ENCODE measurements at regions not wholly inside any gene's neighbourhood (a gene's known extent, or its start where the extent isn't known, plus 50 kb on each side); places are given as distances from the start of the nearest gene placed in this dataset.

DNA sequence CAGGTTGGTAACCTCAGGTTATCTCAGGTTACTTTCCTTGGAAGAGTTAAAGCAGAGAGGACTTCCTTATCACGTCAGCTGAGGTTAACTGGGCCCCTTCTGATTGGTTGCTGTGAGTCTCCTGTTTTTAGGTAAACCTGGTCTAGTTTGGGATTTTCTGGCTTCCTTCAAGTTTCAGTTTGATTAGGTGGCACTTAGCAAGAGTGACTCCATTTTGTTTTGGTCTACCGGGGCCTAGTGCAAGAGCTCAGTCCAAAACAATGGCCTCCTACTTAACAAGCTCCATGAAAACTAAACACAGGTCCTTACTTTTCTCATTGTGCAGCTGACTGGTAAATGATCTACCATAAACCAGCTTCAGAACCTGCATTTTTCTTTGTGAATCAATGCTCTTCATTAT lies 67.2 kb upstream of the GOLM1 start (continued):
- TF ChIP-seq, protein P1, sequence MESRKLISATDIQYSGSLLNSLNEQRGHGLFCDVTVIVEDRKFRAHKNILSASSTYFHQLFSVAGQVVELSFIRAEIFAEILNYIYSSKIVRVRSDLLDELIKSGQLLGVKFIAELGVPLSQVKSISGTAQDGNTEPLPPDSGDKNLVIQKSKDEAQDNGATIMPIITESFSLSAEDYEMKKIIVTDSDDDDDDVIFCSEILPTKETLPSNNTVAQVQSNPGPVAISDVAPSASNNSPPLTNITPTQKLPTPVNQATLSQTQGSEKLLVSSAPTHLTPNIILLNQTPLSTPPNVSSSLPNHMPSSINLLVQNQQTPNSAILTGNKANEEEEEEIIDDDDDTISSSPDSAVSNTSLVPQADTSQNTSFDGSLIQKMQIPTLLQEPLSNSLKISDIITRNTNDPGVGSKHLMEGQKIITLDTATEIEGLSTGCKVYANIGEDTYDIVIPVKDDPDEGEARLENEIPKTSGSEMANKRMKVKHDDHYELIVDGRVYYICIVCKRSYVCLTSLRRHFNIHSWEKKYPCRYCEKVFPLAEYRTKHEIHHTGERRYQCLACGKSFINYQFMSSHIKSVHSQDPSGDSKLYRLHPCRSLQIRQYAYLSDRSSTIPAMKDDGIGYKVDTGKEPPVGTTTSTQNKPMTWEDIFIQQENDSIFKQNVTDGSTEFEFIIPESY (IDR thresholded peaks at IDR 0.05; ENCODE audit: extremely low read depth, insufficient replicate concordance, low read length), result no peak
- no peak for TF ChIP-seq ELF1 (IDR thresholded peaks at IDR 0.05; ENCODE audit: borderline replicate concordance, low read depth)
- no peak for TF ChIP-seq RAD21 (IDR thresholded peaks at IDR 0.05; ENCODE audit: low read depth)
- no peak for TF ChIP-seq SP1 (IDR thresholded peaks at IDR 0.05; ENCODE audit: low read depth)
- TF ChIP-seq EGR1 (IDR thresholded peaks at IDR 0.05; ENCODE audit: low read depth), result no peak
- no peak for TF ChIP-seq YY1 (IDR thresholded peaks at IDR 0.05; ENCODE audit: extremely low read depth, insufficient replicate concordance, low read depth, low read length)

DNA sequence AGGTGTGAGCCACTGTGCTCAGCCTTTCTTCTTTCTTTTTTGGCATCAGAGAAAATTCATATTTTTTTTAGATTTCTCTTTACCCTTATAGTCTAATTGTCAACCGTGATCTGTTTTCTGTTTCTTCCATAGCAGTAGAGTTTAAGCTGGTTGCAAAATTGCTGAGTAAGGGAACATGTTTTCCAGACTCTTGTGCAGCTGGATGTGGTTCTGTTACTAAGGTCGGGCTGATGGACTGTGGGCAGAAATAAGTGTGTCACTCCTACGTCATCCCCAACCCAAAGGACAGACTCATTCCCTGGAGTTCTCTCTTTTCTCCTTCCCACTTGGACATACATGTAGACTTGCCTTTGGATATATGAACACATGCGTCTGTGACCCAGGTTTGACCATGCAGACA lies 64.1 kb upstream of the GOLM1 start:
- Histone ChIP-seq H3K79me2 (ENCODE audit: insufficient read depth, low read length) (no peaks in the 10 kb centered on the region), H3K27ac (ENCODE audit: low read depth, low read length) (no peak overlapping the region), H3K9ac (ENCODE audit: low read length) (no peak overlapping the region), H3K9me3 (ENCODE audit: control insufficient read depth in 1 of 2, insufficient read depth in 1 of 2, low read depth in 1 of 2, low read length in 2 of 2) (no peaks in the 10 kb centered on the region), H3K4me1 (ENCODE audit: control insufficient read depth in 1 of 2, insufficient read depth in 2 of 2, low read length in 2 of 2) (no peaks in the 10 kb centered on the region), H2AFZ (ENCODE audit: low read depth, low read length, poor library complexity, severe bottlenecking) (no peak overlapping the region), H4K20me1 (ENCODE audit: insufficient read depth) (no peaks in the 10 kb centered on the region), H3K4me2 (ENCODE audit: low read length) (no peak overlapping the region), H3K27me3 (ENCODE audit: insufficient read depth, low read length) (no peaks in the 10 kb centered on the region), H3K4me3 (replicated peaks in 1 of 2; ENCODE audit: low read depth in 1 of 2, low read length in 2 of 2) (no peak overlapping the region), H3K36me3 (ENCODE audit: control insufficient read depth in 1 of 2, insufficient read depth in 2 of 2, low read length in 2 of 2) (no peaks in the 10 kb centered on the region), H3K9me2 (ENCODE audit: insufficient read depth) (no peaks in the 10 kb centered on the region)
- ChIA-PET CTCF (no interaction called here), RAD21 (ENCODE audit: low non-redundant PET in 1 of 2, low total read pairs in 2 of 2, uncharacterized antibody in 2 of 2, unreplicated experiment in 2 of 2) (no interaction called here), POLR2A (no interaction called here)
- no peak for ATAC-seq
- BruUV-seq (replicated peaks), result no TSS peak
- no peak for DNase-seq (ENCODE audit: low read depth, low spot score)
- intact Hi-C loops (cut with micrococcal nuclease), result no loop called here
- TF ChIP-seq SIN3A (IDR thresholded peaks at IDR 0.05; ENCODE audit: low read depth), result no peak
- TF ChIP-seq, protein P2, sequence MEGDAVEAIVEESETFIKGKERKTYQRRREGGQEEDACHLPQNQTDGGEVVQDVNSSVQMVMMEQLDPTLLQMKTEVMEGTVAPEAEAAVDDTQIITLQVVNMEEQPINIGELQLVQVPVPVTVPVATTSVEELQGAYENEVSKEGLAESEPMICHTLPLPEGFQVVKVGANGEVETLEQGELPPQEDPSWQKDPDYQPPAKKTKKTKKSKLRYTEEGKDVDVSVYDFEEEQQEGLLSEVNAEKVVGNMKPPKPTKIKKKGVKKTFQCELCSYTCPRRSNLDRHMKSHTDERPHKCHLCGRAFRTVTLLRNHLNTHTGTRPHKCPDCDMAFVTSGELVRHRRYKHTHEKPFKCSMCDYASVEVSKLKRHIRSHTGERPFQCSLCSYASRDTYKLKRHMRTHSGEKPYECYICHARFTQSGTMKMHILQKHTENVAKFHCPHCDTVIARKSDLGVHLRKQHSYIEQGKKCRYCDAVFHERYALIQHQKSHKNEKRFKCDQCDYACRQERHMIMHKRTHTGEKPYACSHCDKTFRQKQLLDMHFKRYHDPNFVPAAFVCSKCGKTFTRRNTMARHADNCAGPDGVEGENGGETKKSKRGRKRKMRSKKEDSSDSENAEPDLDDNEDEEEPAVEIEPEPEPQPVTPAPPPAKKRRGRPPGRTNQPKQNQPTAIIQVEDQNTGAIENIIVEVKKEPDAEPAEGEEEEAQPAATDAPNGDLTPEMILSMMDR (IDR thresholded peaks at IDR 0.05 in 2 of 3, conservative IDR thresholded peaks at IDR 0.05 in 1 of 3; ENCODE audit: borderline replicate concordance in 1 of 3, insufficient read depth in 1 of 3, low read depth in 2 of 3, low read length in 2 of 3), result no peak
- no peak for TF ChIP-seq FOSL1 (IDR thresholded peaks at IDR 0.05; ENCODE audit: low read depth)
- no peak for TF ChIP-seq EGR1 (IDR thresholded peaks at IDR 0.05; ENCODE audit: low read depth)
- no peak for TF ChIP-seq EZH2 (IDR thresholded peaks at IDR 0.05)
- TF ChIP-seq, protein P3, sequence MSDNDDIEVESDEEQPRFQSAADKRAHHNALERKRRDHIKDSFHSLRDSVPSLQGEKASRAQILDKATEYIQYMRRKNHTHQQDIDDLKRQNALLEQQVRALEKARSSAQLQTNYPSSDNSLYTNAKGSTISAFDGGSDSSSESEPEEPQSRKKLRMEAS (IDR thresholded peaks at IDR 0.05), result no peak
- TF ChIP-seq SP1 (IDR thresholded peaks at IDR 0.05; ENCODE audit: low read depth), result no peak
- TF ChIP-seq, protein P1 (IDR thresholded peaks at IDR 0.05; ENCODE audit: extremely low read depth, insufficient replicate concordance, low read length), result no peak
- TF ChIP-seq ZNF274 (IDR thresholded peaks at IDR 0.05; ENCODE audit: low read depth, low read length), result no peak
- TF ChIP-seq, protein P4, sequence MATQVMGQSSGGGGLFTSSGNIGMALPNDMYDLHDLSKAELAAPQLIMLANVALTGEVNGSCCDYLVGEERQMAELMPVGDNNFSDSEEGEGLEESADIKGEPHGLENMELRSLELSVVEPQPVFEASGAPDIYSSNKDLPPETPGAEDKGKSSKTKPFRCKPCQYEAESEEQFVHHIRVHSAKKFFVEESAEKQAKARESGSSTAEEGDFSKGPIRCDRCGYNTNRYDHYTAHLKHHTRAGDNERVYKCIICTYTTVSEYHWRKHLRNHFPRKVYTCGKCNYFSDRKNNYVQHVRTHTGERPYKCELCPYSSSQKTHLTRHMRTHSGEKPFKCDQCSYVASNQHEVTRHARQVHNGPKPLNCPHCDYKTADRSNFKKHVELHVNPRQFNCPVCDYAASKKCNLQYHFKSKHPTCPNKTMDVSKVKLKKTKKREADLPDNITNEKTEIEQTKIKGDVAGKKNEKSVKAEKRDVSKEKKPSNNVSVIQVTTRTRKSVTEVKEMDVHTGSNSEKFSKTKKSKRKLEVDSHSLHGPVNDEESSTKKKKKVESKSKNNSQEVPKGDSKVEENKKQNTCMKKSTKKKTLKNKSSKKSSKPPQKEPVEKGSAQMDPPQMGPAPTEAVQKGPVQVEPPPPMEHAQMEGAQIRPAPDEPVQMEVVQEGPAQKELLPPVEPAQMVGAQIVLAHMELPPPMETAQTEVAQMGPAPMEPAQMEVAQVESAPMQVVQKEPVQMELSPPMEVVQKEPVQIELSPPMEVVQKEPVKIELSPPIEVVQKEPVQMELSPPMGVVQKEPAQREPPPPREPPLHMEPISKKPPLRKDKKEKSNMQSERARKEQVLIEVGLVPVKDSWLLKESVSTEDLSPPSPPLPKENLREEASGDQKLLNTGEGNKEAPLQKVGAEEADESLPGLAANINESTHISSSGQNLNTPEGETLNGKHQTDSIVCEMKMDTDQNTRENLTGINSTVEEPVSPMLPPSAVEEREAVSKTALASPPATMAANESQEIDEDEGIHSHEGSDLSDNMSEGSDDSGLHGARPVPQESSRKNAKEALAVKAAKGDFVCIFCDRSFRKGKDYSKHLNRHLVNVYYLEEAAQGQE (IDR thresholded peaks at IDR 0.05; ENCODE audit: low read depth), result no peak
- no peak for TF ChIP-seq SRF (IDR thresholded peaks at IDR 0.05; ENCODE audit: low read depth)
- no peak for TF ChIP-seq POLR2AphosphoS5 (IDR thresholded peaks at IDR 0.05; ENCODE audit: low read depth, low read length)
